Stimulated activated CD4-positive, alpha-beta T cell treated with anti-CD3 and anti-CD28 coated beads, Interleukin-1b, Interleukin-23, amount 100 ng/mL, for 4 hours (primary cell): ENCODE measurements at regions not wholly inside any gene's neighbourhood (a gene's known extent, or its start where the extent isn't known, plus 50 kb on each side); places are given as distances from the start of the nearest gene placed in this dataset.

Source experiments
- DNase-seq, 2 donors: peaks; one replicate each; pipeline ENCODE4 v3.0.0-alpha.2; 2020; ENCODE audit warnings: low read depth in 2 of 2

GRCh38 chrX:124524852-124525251, 178.5 kb downstream of the SH2D1A start:
- no peak for DNase-seq

- DNase-seq: no peak
Measured at GRCh38 chrX:124529786-124530185, 183.4 kb downstream of the SH2D1A start.

GRCh38 chrX:124530803-124531202, 184.4 kb downstream of the SH2D1A start:
- no peak for DNase-seq

- DNase-seq: no peak
Measured at GRCh38 chrX:124534536-124534935, 188.2 kb downstream of the SH2D1A start.

GRCh38 chrX:124540474-124540873, 194.1 kb downstream of the SH2D1A start:
- DNase-seq: no peak

- no peak for DNase-seq
Measured at GRCh38 chrX:124548571-124548970, 202.2 kb downstream of the SH2D1A start.

GRCh38 chrX:124555036-124555595, 208.8 kb downstream of the SH2D1A start:
- no peak for DNase-seq

GRCh38 chrX:124557976-124558375, 211.6 kb downstream of the SH2D1A start:
- no peak for DNase-seq

- no peak for DNase-seq
Measured at GRCh38 chrX:124573468-124573867, 227.1 kb downstream of the SH2D1A start.

- DNase-seq: no peak
Measured at GRCh38 chrX:124592744-124593143, 246.4 kb downstream of the SH2D1A start.

- no peak for DNase-seq
Measured at GRCh38 chrX:124594017-124594651, 247.8 kb downstream of the SH2D1A start.

GRCh38 chrX:124605511-124605910, 259.1 kb downstream of the SH2D1A start:
- no peak for DNase-seq

GRCh38 chrX:124606724-124607123, 260.4 kb downstream of the SH2D1A start:
- DNase-seq: no peak

GRCh38 chrX:124619710-124620109, 273.3 kb downstream of the SH2D1A start:
- DNase-seq: no peak

- no peak for DNase-seq
Measured at GRCh38 chrX:124634363-124634762, 288.0 kb downstream of the SH2D1A start.

- no peak for DNase-seq
Measured at GRCh38 chrX:124641737-124642491, 295.6 kb downstream of the SH2D1A start.

- DNase-seq: no peak
Measured at GRCh38 chrX:124646403-124646802, 300.0 kb downstream of the SH2D1A start.

GRCh38 chrX:124651031-124651430, 304.7 kb downstream of the SH2D1A start:
- DNase-seq: no peak

- no peak for DNase-seq
Measured at GRCh38 chrX:124665621-124666400, 319.4 kb downstream of the SH2D1A start.

GRCh38 chrX:124679199-124679598, 332.8 kb downstream of the SH2D1A start:
- DNase-seq: no peak

- no peak for DNase-seq
Measured at GRCh38 chrX:124680287-124680686, 333.9 kb downstream of the SH2D1A start.

- DNase-seq: no peak
Measured at GRCh38 chrX:124690495-124690894, 344.1 kb downstream of the SH2D1A start.
